Jurkat, Clone E6-1 (cell line): ENCODE measurements at regions not wholly inside any gene's neighbourhood (a gene's known extent, or its start where the extent isn't known, plus 50 kb on each side); places are given as distances from the start of the nearest gene placed in this dataset.
A peak's percentile ranks its signal among the peaks of the same experiment; 100 is the strongest.
"Not testable (repeated sequence)": the region's sequence is repeated elsewhere in the genome, so short reads cannot be mapped to it uniquely, and the experiment has no call there.

Experiments
- DNase-seq: peaks from one replicate; pipeline ENCODE4 v3.0.0-alpha.2; 2011; ENCODE audit warnings: low read depth, low spot score
- H3K4me3 ChIP-seq: 2 replicates; pipeline ENCODE4 v1.5.1; 2011; ENCODE audit warnings: mild to moderate bottlenecking, low read length, control low read depth, moderate library complexity

- H3K4me3 ChIP-seq: no peak overlapping the region
- DNase-seq: no peak
These were observed 186.8 kb upstream of the FBXO11 start for GRCh38 chr2:48092846-48093803.

GRCh38 chr2:48096765-48097164 lies 190.5 kb upstream of the FBXO11 start:
- not testable (repeated sequence) for H3K4me3 ChIP-seq, DNase-seq

GRCh38 chr2:48098539-48098938 lies 192.2 kb upstream of the FBXO11 start:
- no peak for DNase-seq
- H3K4me3 ChIP-seq: no peak overlapping the region

- H3K4me3 ChIP-seq: no peak overlapping the region
These were observed 198.1 kb upstream of the FBXO11 start for GRCh38 chr2:48104418-48104817.

GRCh38 chr2:48105848-48106247 lies 199.6 kb upstream of the FBXO11 start:
- H3K4me3 ChIP-seq: no peak overlapping the region
- DNase-seq: no peak

More at GRCh38 chr2:48104418-48104817, 198.1 kb upstream of the FBXO11 start:
- no peak for DNase-seq

- no peak overlapping the region for H3K4me3 ChIP-seq
- no peak for DNase-seq
These were observed 201.1 kb upstream of the FBXO11 start for GRCh38 chr2:48107326-48107925.

- DNase-seq: no peak
These were observed 202.2 kb upstream of the FBXO11 start for GRCh38 chr2:48108455-48108854.

GRCh38 chr2:48109491-48110204 lies 203.3 kb upstream of the FBXO11 start:
- H3K4me3 ChIP-seq: no peak overlapping the region
- no peak for DNase-seq

More at GRCh38 chr2:48108455-48108854, 202.2 kb upstream of the FBXO11 start:
- no peak overlapping the region for H3K4me3 ChIP-seq

- DNase-seq: no peak
- H3K4me3 ChIP-seq: no peak overlapping the region
These were observed 204.0 kb upstream of the FOXN2 start for GRCh38 chr2:48110492-48110891.

GRCh38 chr2:48112911-48113680 lies 201.4 kb upstream of the FOXN2 start:
- DNase-seq: peak; percentile 19
- no peak overlapping the region for H3K4me3 ChIP-seq

- no peak for DNase-seq
- no peak overlapping the region for H3K4me3 ChIP-seq
These were observed 200.7 kb upstream of the FOXN2 start for GRCh38 chr2:48113767-48114166.

GRCh38 chr2:48114256-48114655 lies 200.2 kb upstream of the FOXN2 start:
- DNase-seq: no peak

GRCh38 chr2:48116497-48116896 lies 198.0 kb upstream of the FOXN2 start:
- no peak overlapping the region for H3K4me3 ChIP-seq
- no peak for DNase-seq

More at GRCh38 chr2:48114256-48114655, 200.2 kb upstream of the FOXN2 start:
- no peak overlapping the region for H3K4me3 ChIP-seq

- DNase-seq: no peak
- H3K4me3 ChIP-seq: no peak overlapping the region
These were observed 195.6 kb upstream of the FOXN2 start for GRCh38 chr2:48118895-48119294.

GRCh38 chr2:48120112-48120511 lies 194.4 kb upstream of the FOXN2 start:
- DNase-seq: no peak
- H3K4me3 ChIP-seq: no peak overlapping the region

- H3K4me3 ChIP-seq: no peak overlapping the region
- no peak for DNase-seq
These were observed 193.7 kb upstream of the FOXN2 start for GRCh38 chr2:48120759-48121242.

GRCh38 chr2:48122166-48122565 lies 192.3 kb upstream of the FOXN2 start:
- DNase-seq: no peak
- H3K4me3 ChIP-seq: no peak overlapping the region

GRCh38 chr2:48124592-48124991 lies 189.9 kb upstream of the FOXN2 start:
- H3K4me3 ChIP-seq: no peak overlapping the region
- no peak for DNase-seq

GRCh38 chr2:48126162-48126561 lies 188.3 kb upstream of the FOXN2 start:
- no peak for DNase-seq
- no peak overlapping the region for H3K4me3 ChIP-seq
